Panc1 (cell line): ENCODE measurements at regions not wholly inside any gene's neighbourhood (a gene's known extent, or its start where the extent isn't known, plus 50 kb on each side); places are given as distances from the start of the nearest gene placed in this dataset.
A peak's percentile ranks its signal among the peaks of the same experiment; 100 is the strongest.

Experiments
- ATAC-seq: fragments of 200-7000 bp; cut with Tn5 transposase; 2 replicates; pipeline ENCODE4 v1.9.1; 2020; ENCODE audit warnings: mild to moderate bottlenecking, moderate library complexity
- BruUV-seq: library from RNA; stranded (reverse); fragments of 400-500 nt; replicated peaks from 2 replicates; lab custom pipeline; 2021; lab: Mats Ljungman, UMichigan
- CTCF ChIA-PET: fragments of 300-600 bp; sonication (Branson Sonifier 250); formaldehyde crosslinking; loops from one replicate; lab custom pipeline; 2022; ENCODE audit warnings: antibody characterized with exemption; lab: Charles Lee
- POLR2A ChIA-PET: fragments of 300-600 bp; sonication (Branson Sonifier 250); formaldehyde crosslinking; loops from one replicate; lab custom pipeline; 2022; ENCODE audit warnings: antibody characterized with exemption; lab: Charles Lee
- DNase-seq: peaks from one replicate; pipeline ENCODE4 v3.0.0-alpha.2; 2010; ENCODE audit warnings: low read depth, low spot score
- H3K27ac ChIP-seq: 2 replicates; pipeline ENCODE4 v1.5.1; 2011; ENCODE audit warnings: mild to moderate bottlenecking, low read length, inconsistent platforms
- H3K27me3 ChIP-seq: fragments of 200-500 bp; sonication (Bioruptor generic); 2 replicates; pipeline ENCODE4 v1.6.0; 2014; ENCODE audit warnings: low read length, inconsistent platforms; ENCODE audit not compliant: control insufficient read depth, insufficient read depth
- H3K36me3 ChIP-seq: fragments of 200-500 bp; sonication (Bioruptor generic); 2 replicates; pipeline ENCODE4 v1.5.1; 2014; ENCODE audit warnings: inconsistent platforms, mild to moderate bottlenecking, low read length, moderate library complexity; ENCODE audit not compliant: control insufficient read depth, insufficient read depth
- H3K4me1 ChIP-seq: 2 replicates; pipeline ENCODE4 v1.5.1; 2011; ENCODE audit warnings: inconsistent platforms, mild to moderate bottlenecking, low read length, moderate library complexity; ENCODE audit not compliant: control insufficient read depth, insufficient read depth
- H3K4me3 ChIP-seq, 2 experiments: 2 replicates each; pipeline ENCODE4 v1.5.1; 2011 to 2012; ENCODE audit warnings: low read depth in 2 of 2, low read length in 2 of 2, mild to moderate bottlenecking in 2 of 2, inconsistent platforms in 1 of 2, moderate library complexity in 1 of 2
- H3K9me3 ChIP-seq: fragments of 200-500 bp; sonication (Bioruptor generic); 2 replicates; pipeline ENCODE4 v1.5.1; 2014; ENCODE audit warnings: low read depth, mild to moderate bottlenecking, inconsistent platforms, low read length, moderate library complexity; ENCODE audit not compliant: control insufficient read depth, insufficient read depth
- CTCF ChIP-seq: fragments of 450-650 bp; IDR thresholded peaks from 2 replicates; pipeline ENCODE4 v1.5.1; 2017; ENCODE audit warnings: mild to moderate bottlenecking
- POLR2AphosphoS5 ChIP-seq: IDR thresholded peaks from 2 replicates; pipeline ENCODE4 v1.6.1; 2012; ENCODE audit warnings: mild to moderate bottlenecking, low read depth, low read length, moderate library complexity
- REST ChIP-seq, 2 experiments: IDR thresholded peaks; 2 replicates each; pipeline ENCODE4 v1.6.1; 2011 to 2012; ENCODE audit warnings: low read depth in 2 of 2, control low read depth in 1 of 2, low read length in 1 of 2, mild to moderate bottlenecking in 1 of 2, moderate library complexity in 1 of 2; ENCODE audit not compliant: insufficient read depth in 1 of 2
- SIN3A ChIP-seq: IDR thresholded peaks from 2 replicates; pipeline ENCODE4 v1.6.1; 2012; ENCODE audit warnings: low read depth, mild to moderate bottlenecking, low read length, moderate library complexity, borderline replicate concordance; ENCODE audit not compliant: insufficient read depth
- TCF7L2 ChIP-seq: IDR thresholded peaks from 2 replicates; pipeline ENCODE4 v1.6.1; 2011; ENCODE audit warnings: mild to moderate bottlenecking, low read depth, low read length, inconsistent platforms
- in situ Hi-C: cut with HindIII; loops from 2 replicates; pipeline ENCODE4 v1.10.0; 2016; ENCODE audit warnings: low sequenced_read_pairs, low pct_unique_long_range_greater_than_20kb
- intact Hi-C: fragments of 100-400 bp; cut with micrococcal nuclease; formaldehyde crosslinking; loops from one replicate; pipeline ENCODE4 v1.10.0; 2022; ENCODE audit not compliant: unreplicated experiment

- BruUV-seq = no TSS peak
- peaks cover 7% of the 10 kb centered on the region for H3K27me3 ChIP-seq
- H3K27ac ChIP-seq = no peak overlapping the region
- no peaks in the 10 kb centered on the region for H3K9me3 ChIP-seq
- ChIA-PET CTCF (interaction anchor here (0.6 kb wide), 1 partner anchor 12 kb away, joined by 5 read pairs; no protein-coding TSS in a partner anchor), POLR2A (interaction anchor here (0.6 kb wide), 1 partner anchor 10 kb away, joined by 3 read pairs; no protein-coding TSS in a partner anchor)
- no peaks in the 10 kb centered on the region for H3K36me3 ChIP-seq
- TF ChIP-seq CTCF = no peak
- peak; percentile 63 to 67; a peak in 2 of 4 replicates for TF ChIP-seq REST (IDR thresholded peaks at IDR 0.05; ENCODE audit: insufficient read depth in 1 of 2, low read depth in 2 of 2, low read length in 1 of 2)
- in situ Hi-C loops (no loop called here), intact Hi-C loops (no loop called here)
- H3K4me3 ChIP-seq = no peak overlapping the region
- ATAC-seq = no peak
- no peak for DNase-seq
- no peaks in the 10 kb centered on the region for H3K4me1 ChIP-seq
These were observed 76.1 kb upstream of the ADAMTS2 start for GRCh38 chr5:179421144-179421901.

DNA sequence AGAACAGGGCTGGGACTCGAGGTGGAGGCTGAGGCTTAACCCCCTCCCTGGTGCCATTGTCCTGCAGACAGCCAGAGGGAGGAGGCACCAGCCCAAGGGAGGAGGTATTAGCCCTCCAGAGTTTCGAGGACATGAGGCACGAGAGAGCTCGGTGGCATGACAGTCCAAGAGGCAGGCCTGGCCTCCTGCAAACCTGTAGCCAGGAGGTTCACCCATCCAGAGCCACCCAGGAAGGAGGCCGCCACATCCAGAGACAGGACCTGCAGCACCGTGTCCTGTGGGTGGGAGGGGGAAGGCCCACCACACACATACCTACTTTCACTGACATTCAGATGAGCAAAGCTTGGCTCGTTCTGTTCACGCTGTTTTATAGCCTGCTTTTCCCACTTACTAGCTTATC, 75.2 kb upstream of the ADAMTS2 start:
- no TSS peak for BruUV-seq
- no peak for ATAC-seq
- Histone ChIP-seq H3K27ac (no peak overlapping the region), H3K4me3 (no peak overlapping the region), H3K27me3 (peaks cover 7% of the 10 kb centered on the region), H3K36me3 (no peaks in the 10 kb centered on the region), H3K4me1 (no peaks in the 10 kb centered on the region), H3K9me3 (no peaks in the 10 kb centered on the region)
- no peak for DNase-seq
- intact Hi-C loops (no loop called here), in situ Hi-C loops (no loop called here)
- ChIA-PET CTCF (no interaction called here), POLR2A (interaction anchor here (0.6 kb wide), 1 partner anchor 11 kb away, joined by 3 read pairs; no protein-coding TSS in a partner anchor)
- TF ChIP-seq POLR2AphosphoS5 = no peak
- no peak for TF ChIP-seq REST (IDR thresholded peaks at IDR 0.05; ENCODE audit: insufficient read depth in 1 of 2, low read depth in 2 of 2, low read length in 1 of 2)
- no peak for TF ChIP-seq CTCF
- TF ChIP-seq TCF7L2 = no peak
- no peak for TF ChIP-seq SIN3A
